Parathyroid adenoma (tissue), 2 donors: ENCODE measurements at regions not wholly inside any gene's neighbourhood (a gene's known extent, or its start where the extent isn't known, plus 50 kb on each side); places are given as distances from the start of the nearest gene placed in this dataset.
"Not testable (repeated sequence)": the region's sequence is repeated elsewhere in the genome, so short reads cannot be mapped to it uniquely, and the experiment has no call there.

Experiments
- H2AFZ ChIP-seq: fragments of 300-600 bp; sonication (generic); one replicate; pipeline ENCODE4 v1.7.0; 2017; ENCODE audit warnings: antibody characterized with exemption, mild to moderate bottlenecking
- H3K27ac ChIP-seq: fragments of 300-600 bp; sonication (generic); one replicate; pipeline ENCODE4 v1.7.0; 2017
- H3K27me3 ChIP-seq: fragments of 300-600 bp; sonication (generic); one replicate; pipeline ENCODE4 v1.7.0; 2017; ENCODE audit warnings: low read length; ENCODE audit not compliant: control insufficient read depth, insufficient read depth
- H3K36me3 ChIP-seq: fragments of 300-600 bp; sonication (generic); one replicate; pipeline ENCODE4 v1.7.0; 2017; ENCODE audit warnings: low read length; ENCODE audit not compliant: control insufficient read depth, insufficient read depth
- H3K4me1 ChIP-seq: fragments of 300-600 bp; sonication (generic); one replicate; pipeline ENCODE4 v1.7.0; 2017; ENCODE audit warnings: control low read depth
- H3K4me2 ChIP-seq: fragments of 300-600 bp; sonication (generic); one replicate; pipeline ENCODE4 v1.7.0; 2017; ENCODE audit warnings: low read length
- H3K4me3 ChIP-seq: fragments of 300-600 bp; sonication (generic); one replicate; pipeline ENCODE4 v1.7.0; 2017; ENCODE audit warnings: low read depth, low read length
- H3K79me2 ChIP-seq: fragments of 300-600 bp; sonication (generic); one replicate; pipeline ENCODE4 v1.7.0; 2017; ENCODE audit warnings: control low read depth
- H3K9ac ChIP-seq: fragments of 300-600 bp; sonication (generic); one replicate; pipeline ENCODE4 v1.7.0; 2017; ENCODE audit warnings: mild to moderate bottlenecking
- H3K9me3 ChIP-seq: fragments of 300-600 bp; sonication (generic); one replicate; pipeline ENCODE4 v1.7.0; 2017; ENCODE audit warnings: low read length; ENCODE audit not compliant: control insufficient read depth
- TF ChIP-seq, protein P1 (sequence below): fragments of 300-600 bp; sonication (generic); IDR thresholded peaks from one replicate; pipeline ENCODE4 v1.7.0; 2017; ENCODE audit warnings: antibody characterized with exemption, mild to moderate bottlenecking
- donor health status: primary hyperparathyroidism.

DNA sequence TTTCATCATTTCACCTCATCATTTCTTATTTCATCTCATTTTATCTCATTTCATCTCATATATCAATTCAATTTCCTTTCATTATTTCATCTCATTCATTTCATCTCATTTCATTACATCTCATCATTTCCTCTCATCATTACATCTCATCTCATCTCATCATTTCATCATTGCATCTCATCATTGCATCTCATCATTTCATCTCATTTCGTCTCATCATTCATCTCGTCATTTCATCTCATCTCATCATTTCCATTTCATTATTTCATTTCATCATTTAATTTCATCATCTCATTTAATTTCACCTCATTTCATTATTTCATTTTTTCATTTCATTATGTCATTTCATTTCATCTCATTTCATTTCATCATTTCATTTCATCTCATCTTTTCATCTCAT, 168.5 kb upstream of the FAM72C start:
- H3K27me3 ChIP-seq, H2AFZ ChIP-seq, H3K4me2 ChIP-seq, H3K36me3 ChIP-seq, H3K9ac ChIP-seq, H3K4me1 ChIP-seq, H3K9me3 ChIP-seq, H3K79me2 ChIP-seq, H3K27ac ChIP-seq, H3K4me3 ChIP-seq: not testable (repeated sequence)

DNA sequence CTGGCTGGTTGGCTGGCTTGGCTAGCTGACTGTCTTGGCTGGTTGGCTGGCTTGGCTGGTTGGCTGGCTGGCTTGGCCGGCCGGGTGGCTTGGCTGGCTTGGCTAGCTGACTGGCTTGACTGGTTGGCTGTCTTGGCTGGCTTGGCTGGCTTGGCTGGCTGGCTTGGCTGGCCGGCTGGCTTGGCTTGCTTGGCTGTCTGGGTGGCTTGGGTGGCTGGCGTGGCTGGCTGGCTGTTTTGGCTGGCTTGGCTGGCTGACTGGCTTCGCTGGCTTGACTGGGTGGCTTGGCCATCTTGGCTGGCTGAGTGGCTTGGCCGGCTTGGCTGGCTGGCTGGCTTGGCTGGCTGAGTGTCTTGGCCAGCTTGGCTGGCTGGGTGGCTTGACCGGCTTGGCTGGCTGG, 133.2 kb upstream of the FAM72C start:
- not testable (repeated sequence) for H3K4me1 ChIP-seq, H3K79me2 ChIP-seq, H3K27me3 ChIP-seq, H3K27ac ChIP-seq, H3K4me2 ChIP-seq, H2AFZ ChIP-seq, H3K36me3 ChIP-seq, H3K4me3 ChIP-seq, H3K9me3 ChIP-seq, H3K9ac ChIP-seq

DNA sequence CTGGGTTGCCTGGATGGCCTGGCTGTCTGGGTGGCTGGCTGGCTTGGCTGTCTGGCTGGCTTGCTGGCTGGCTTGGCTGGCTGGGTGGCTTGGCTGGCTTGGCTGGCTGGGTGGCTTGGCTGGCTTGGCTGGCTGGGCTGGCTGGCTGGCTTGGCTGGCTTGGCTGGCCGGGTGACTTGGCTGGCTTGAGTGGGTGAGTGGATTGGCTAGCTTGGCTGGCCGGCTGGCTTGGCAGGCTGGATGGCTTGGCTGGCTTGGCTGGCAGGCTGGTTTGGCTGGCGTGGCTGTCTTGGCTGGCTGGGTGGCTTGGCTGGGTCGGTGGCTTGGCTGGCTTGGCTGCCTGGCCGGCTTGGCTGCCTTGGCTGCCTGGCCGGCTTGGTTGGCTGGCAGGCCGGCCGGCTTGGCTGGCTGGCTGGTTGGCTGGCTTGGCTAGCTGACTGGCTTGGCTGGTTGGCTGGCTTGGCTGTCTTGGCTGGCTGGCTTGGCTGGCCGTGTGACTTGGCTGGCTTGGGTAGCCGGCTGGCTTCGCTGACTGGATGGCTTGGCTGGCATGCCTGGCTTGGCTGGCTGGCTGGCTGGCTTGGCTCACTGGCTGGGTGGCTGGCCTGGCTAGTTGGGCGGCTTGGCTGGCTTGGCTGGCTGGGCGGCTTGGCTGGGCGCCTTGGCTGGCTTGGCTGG, 132.4 kb upstream of the FAM72C start:
- H3K27me3 ChIP-seq, H3K27ac ChIP-seq, H3K4me1 ChIP-seq, H3K36me3 ChIP-seq, H2AFZ ChIP-seq, H3K79me2 ChIP-seq, H3K9ac ChIP-seq, H3K4me2 ChIP-seq, H3K4me3 ChIP-seq, H3K9me3 ChIP-seq: not testable (repeated sequence)

DNA sequence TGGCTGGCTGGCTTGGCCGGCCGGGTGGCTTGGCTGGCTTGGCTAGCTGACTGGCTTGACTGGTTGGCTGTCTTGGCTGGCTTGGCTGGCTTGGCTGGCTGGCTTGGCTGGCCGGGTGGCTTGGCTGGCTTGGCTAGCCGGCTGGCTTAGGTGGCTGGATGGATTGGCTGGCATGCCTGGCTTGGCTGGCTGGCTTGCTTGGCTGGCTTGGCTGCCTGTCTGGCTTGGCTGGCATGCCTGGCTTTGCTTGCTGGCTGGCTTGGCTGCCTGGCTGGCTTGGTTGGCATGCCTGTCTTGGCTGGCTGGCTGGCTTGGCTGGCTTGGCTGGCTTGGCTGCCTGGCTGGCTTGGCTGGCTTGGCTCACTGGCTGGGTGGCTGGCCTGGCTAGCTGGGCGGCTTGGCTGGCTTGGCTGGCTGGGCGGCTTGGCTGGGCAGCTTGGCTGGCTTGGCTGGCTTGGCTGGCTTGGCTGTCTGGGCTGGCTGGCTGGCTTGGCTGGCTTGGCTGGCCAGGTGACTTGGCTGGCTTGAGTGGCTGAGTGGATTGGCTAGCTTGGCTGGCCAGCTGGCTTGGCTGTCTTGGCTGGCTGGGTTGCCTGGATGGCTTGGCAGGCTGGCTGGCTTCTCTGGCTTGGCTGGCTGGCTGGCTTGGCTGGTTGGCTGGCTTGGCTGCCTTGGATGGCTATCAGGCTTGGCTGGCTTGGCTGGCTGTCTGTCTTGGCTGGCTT, 131.5 kb upstream of the FAM72C start:
- H3K4me3 ChIP-seq, H3K27me3 ChIP-seq, H3K36me3 ChIP-seq, H3K9ac ChIP-seq, H3K9me3 ChIP-seq, H3K4me2 ChIP-seq, H3K4me1 ChIP-seq, H3K27ac ChIP-seq, H2AFZ ChIP-seq, H3K79me2 ChIP-seq: not testable (repeated sequence)

DNA sequence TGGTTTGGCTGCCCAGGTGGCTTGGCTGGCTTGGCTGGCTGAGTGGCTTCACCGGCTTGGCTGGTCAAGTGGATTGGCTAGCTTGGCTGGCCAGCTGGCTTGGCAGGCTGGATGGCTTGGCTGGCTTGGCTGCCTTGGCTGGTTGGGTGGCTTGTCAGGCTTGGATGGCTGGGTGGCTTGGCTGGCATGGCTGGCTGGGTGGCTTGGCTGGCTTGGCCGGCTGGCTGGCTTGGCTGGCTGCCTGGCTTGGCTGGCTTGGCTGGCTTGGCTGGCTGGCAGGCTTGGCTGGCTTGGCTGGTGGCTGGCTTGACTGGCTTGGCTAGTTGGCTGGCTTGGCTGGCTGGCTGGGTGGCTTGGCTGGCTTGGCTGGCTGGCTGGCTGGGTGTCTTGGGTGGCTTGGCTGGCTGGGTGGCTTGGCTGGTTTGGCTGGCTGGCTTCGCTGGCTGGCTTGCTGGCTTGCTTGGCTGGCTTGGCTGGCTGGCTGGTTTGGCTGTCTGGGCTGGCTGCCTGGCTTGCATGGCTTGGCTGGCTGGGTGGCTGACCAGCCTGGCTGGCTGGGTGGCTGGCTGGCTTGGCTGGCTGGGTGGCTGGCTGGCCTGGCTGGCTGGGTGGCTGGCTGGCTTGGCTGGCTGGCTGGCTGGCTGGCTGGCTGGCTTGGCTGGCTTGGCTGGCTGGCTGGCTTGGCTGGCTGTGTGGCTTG, 130.4 kb upstream of the FAM72C start:
- H3K27ac ChIP-seq, H3K9me3 ChIP-seq, H3K4me1 ChIP-seq, H3K4me3 ChIP-seq, H3K27me3 ChIP-seq, H3K4me2 ChIP-seq, H3K36me3 ChIP-seq, H3K79me2 ChIP-seq, H3K9ac ChIP-seq, H2AFZ ChIP-seq: not testable (repeated sequence)

DNA sequence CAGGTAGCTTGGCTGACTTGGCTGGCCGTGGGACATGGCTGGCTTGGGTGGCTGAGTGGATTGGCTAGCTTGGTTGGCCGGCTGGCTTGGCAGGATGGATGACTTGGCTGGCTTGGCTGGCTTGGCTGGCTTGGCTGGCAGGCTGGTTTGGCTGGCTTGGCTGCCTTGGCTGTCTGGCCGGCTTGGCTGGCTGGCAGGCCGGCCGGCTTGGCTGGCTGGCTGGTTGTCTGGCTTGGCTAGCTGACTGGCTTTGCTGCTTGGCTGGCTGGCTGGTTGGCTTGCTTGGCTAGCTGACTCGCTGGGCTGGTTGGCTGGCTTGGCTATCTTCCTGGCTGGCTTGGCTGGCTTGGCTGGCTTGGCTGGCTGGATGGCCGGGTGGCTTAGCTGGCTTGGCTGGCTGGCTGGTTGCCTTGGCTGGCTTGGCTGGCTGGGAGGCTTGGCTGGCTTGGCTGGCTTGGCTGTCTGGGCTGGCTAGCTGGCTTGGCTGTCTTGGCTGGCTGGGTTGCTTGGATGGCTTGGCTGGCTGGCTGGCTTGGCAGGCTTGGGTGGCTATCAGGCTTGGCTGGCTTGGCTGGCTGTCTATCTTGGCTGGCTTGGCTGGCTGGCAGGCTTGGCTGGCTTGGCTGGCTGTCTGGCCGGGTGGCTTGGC, 129.7 kb upstream of the FAM72C start:
- TF ChIP-seq, protein P1, sequence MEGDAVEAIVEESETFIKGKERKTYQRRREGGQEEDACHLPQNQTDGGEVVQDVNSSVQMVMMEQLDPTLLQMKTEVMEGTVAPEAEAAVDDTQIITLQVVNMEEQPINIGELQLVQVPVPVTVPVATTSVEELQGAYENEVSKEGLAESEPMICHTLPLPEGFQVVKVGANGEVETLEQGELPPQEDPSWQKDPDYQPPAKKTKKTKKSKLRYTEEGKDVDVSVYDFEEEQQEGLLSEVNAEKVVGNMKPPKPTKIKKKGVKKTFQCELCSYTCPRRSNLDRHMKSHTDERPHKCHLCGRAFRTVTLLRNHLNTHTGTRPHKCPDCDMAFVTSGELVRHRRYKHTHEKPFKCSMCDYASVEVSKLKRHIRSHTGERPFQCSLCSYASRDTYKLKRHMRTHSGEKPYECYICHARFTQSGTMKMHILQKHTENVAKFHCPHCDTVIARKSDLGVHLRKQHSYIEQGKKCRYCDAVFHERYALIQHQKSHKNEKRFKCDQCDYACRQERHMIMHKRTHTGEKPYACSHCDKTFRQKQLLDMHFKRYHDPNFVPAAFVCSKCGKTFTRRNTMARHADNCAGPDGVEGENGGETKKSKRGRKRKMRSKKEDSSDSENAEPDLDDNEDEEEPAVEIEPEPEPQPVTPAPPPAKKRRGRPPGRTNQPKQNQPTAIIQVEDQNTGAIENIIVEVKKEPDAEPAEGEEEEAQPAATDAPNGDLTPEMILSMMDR, result no peak
- no peak overlapping the region for H2AFZ ChIP-seq
- no peaks in the 10 kb centered on the region for H3K4me1 ChIP-seq
- H3K9ac ChIP-seq, result no peak overlapping the region
- no peaks in the 10 kb centered on the region for H3K79me2 ChIP-seq
- no peak overlapping the region for H3K4me2 ChIP-seq
- H3K27me3 ChIP-seq, result no peaks in the 10 kb centered on the region
- H3K4me3 ChIP-seq, result no peak overlapping the region
- no peak overlapping the region for H3K27ac ChIP-seq
- no peaks in the 10 kb centered on the region for H3K9me3 ChIP-seq
- H3K36me3 ChIP-seq, result no peaks in the 10 kb centered on the region

DNA sequence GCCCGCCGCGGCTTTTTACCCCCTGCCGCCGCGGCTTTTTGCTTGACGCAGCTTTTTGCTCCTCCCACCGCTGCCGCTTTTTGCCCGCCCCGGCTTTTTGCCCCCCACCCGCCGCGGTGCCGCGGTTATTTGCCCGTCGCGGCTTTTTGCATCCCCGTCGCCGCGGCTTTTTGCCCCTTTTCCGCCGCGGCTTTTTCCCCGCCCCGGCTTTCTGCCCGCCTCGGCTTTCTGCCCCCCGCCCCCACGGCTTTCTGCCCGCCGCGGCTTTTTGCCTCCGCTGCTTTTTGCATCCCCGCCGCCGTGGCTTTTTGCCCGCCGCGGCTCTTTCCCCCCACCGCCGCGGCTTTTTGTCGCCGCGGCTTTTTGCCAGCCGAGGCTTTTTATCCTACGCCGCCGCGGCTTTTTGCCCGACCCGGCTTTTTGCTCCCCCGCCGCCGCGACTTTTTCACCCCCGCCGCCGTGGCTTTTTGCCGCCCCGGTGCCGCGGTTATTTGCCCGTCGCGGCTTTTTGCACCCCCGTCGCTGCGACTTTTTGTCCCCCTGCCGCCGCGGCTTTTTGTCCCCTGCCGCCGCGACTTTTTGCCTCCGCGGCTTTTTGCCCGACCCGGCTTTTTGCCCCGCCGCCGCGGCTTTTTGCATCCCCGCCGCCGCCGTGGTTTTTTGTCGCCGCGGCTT, 105.5 kb upstream of the FAM72C start:
- Histone ChIP-seq H3K4me3 (peak overlapping the region; percentile 22), H3K4me2 (peak overlapping the region; percentile 42)
- H3K27me3 ChIP-seq, H2AFZ ChIP-seq, H3K36me3 ChIP-seq, H3K9me3 ChIP-seq, H3K9ac ChIP-seq, H3K27ac ChIP-seq, H3K79me2 ChIP-seq, H3K4me1 ChIP-seq: not testable (repeated sequence)

DNA sequence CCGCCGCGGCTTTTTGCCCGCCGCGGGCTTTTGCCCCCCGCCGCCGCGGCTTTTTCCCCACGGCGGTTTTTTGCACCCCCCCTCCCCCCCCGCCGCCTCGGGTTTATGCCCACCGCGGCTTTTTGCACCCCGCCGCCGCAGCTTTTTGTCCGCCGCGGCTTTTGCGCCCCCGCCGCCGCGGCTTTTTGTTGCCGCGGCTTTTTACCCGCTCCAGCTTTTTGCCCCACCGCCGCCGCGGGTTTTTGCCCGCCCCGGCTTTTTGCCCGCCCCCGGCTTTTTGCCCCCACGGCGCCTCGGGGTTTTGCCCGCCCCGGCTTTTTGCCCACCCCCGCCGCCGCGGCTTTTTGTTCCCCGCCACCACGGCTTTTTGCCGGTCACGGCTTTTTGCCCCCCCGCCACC, 104.9 kb upstream of the FAM72C start:
- not testable (repeated sequence) for H3K4me3 ChIP-seq, H3K36me3 ChIP-seq, H3K4me1 ChIP-seq, H2AFZ ChIP-seq, H3K4me2 ChIP-seq, H3K27ac ChIP-seq, H3K27me3 ChIP-seq, H3K79me2 ChIP-seq, H3K9me3 ChIP-seq, H3K9ac ChIP-seq

DNA sequence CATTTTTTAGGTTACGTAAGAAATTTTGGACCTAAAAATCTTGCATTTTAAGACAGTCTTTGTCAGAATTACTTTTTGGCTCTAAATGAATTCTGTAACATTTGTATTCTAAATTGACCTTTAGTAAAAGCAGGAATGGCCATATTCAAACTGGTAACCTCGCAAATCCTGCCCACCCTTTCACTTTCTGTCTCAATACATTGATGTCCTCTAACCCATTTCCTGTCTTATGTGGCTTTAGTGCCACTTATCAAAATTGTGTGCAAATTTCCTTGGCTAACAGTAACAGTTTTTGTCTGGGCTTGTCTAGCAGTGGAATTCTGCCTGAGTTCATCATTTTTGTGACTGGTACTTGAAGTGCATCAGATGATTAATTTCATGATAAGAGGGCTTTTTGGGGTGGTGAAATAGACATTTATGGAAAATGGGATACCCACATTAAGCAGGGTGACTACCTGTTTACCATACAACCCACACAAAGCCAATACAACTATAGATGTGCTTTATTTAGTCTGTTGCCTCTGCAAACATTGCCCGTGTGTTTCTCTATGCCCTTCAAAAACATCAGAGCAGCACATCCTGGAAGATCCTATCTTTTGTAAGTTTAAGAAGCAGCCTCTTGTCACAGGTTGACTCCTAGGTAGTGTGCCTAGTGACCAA, 98.7 kb upstream of the FAM72C start:
- H3K4me1 ChIP-seq, H3K9ac ChIP-seq, H3K79me2 ChIP-seq, H3K27me3 ChIP-seq, H3K27ac ChIP-seq, H3K4me3 ChIP-seq, H3K4me2 ChIP-seq, H3K36me3 ChIP-seq, H3K9me3 ChIP-seq, H2AFZ ChIP-seq: not testable (repeated sequence)
